Stomach (tissue), 8 donors: ENCODE measurements at regions not wholly inside any gene's neighbourhood (a gene's known extent, or its start where the extent isn't known, plus 50 kb on each side); places are given as distances from the start of the nearest gene placed in this dataset.
A peak's percentile ranks its signal among the peaks of the same experiment; 100 is the strongest.

Source experiments
- DNase-seq, 2 donors: peaks; one replicate each; pipeline versions ENCODE4 v3.0.0 to v3.0.0-alpha.2; 2013 to 2019
- H3K27ac ChIP-seq, 5 donors: fragments of 200-600 bp in 4 of 5; sonication (generic) in 4 of 5; one replicate each; pipeline ENCODE4 v1.5.1; 2013 to 2019; ENCODE audit warnings: mild to moderate bottlenecking in 1 of 5, moderate library complexity in 1 of 5
- H3K27me3 ChIP-seq, 3 donors: fragments of 200-600 bp; sonication (generic); one replicate each; pipeline ENCODE4 v1.5.1; 2017 to 2019; ENCODE audit warnings: mixed run types in 1 of 3
- H3K36me3 ChIP-seq, 4 donors: fragments of 200-600 bp; sonication (generic); 1 replicate in 3 of 4; 2 replicates in 1 of 4; pipeline ENCODE4 v1.5.1; 2016 to 2019
- H3K4me1 ChIP-seq, 4 donors: fragments of 200-600 bp; sonication (generic); one replicate each; pipeline ENCODE4 v1.5.1; 2016 to 2019
- H3K4me3 ChIP-seq, 4 donors: fragments of 200-600 bp; sonication (generic) in 3 of 4; one replicate each; pipeline ENCODE4 v1.5.1; 2016 to 2019; ENCODE audit warnings: mild to moderate bottlenecking in 1 of 4
- H3K9me3 ChIP-seq, 4 donors: fragments of 200-600 bp; sonication (generic); one replicate each; pipeline ENCODE4 v1.5.1; 2016 to 2019
- CTCF ChIP-seq, 7 experiments: fragments of 450-650 bp in 4 of 7; fragments of 200-600 bp in 3 of 7; sonication (generic) in 3 of 7; IDR thresholded peaks; one replicate each; pipeline ENCODE4 v1.5.1; 2016 to 2019; ENCODE audit warnings: antibody characterized with exemption in 7 of 7, control low read depth in 2 of 7, mild to moderate bottlenecking in 1 of 7
- EP300 ChIP-seq: sonication (generic); formaldehyde crosslinking; IDR thresholded peaks from one replicate; pipeline ENCODE4 v1.6.1; 2017; ENCODE audit warnings: antibody characterized with exemption
- POLR2A ChIP-seq, 4 donors: fragments of 450-650 bp; IDR thresholded peaks; one replicate each; pipeline ENCODE4 v1.6.1; 2016; ENCODE audit warnings: antibody characterized with exemption in 4 of 4, control low read depth in 2 of 4, mild to moderate bottlenecking in 1 of 4, moderate library complexity in 1 of 4
- POLR2AphosphoS5 ChIP-seq, 3 donors: sonication (generic); formaldehyde crosslinking; IDR thresholded peaks; one replicate each; pipeline ENCODE4 v1.6.1; 2016; ENCODE audit warnings: antibody characterized with exemption in 3 of 3
- WGBS, 5 donors: extraction: QIAGEN DNeasy Blood & Tissue Kit in 3 of 5; methylation state at CpG; one replicate each; pipeline versions ENCODE4 v1.1.5 to v1.1.7; 2013 to 2018; 5-methylcytosine and 5-hydroxymethylcytosine counted together
- intact Hi-C: fragments of 100-400 bp; cut with DNase I; formaldehyde crosslinking; loops from one replicate; pipeline ENCODE4 v1.15.1; 2023; ENCODE audit warnings: low total_unique reads
- donor health status: healthy with polysubstance abuse.
- donor health status: Bipolar disorder and iron deficiency.
- donor health status: healthy.

DNA sequence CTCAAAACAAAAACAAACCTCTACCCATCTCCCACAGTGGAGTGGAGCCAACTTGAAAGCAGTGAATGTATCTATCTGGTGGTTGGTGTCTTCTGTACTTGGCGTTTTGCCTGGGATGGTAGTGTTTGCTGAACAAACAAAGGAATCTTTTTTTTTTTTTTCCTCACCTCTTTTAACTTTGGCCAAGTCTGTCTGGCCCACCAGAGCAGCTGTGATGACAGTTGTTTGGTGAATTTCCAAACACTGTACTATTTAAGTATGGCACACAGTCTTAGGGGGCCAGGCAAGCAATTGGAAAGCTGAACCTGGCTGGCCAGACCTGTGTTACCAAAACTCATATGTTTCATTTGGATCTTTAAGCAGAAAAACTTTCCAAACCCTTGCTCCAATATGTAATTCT is 101.8 kb upstream of the CDH13 start:
- no peaks in the 10 kb centered on the region for H3K27me3 ChIP-seq
- no peak overlapping the region for H3K27ac ChIP-seq
- peaks cover 0 to 12% (median 6%) of the 10 kb centered on the region in 4 donors for H3K9me3 ChIP-seq
- no peaks in the 10 kb centered on the region for H3K36me3 ChIP-seq
- DNase-seq, result no peak
- H3K4me1 ChIP-seq, result no peaks in the 10 kb centered on the region
- H3K4me3 ChIP-seq, result no peak overlapping the region
- WGBS, 5 donors, result 24 to 67% (median 34%) methylated on average over 1 of the region's 1 CpG
- intact Hi-C loops, result no loop called here
- TF ChIP-seq POLR2AphosphoS5 (IDR thresholded peaks at IDR 0.05), result no peak
- no peak for TF ChIP-seq POLR2A (IDR thresholded peaks at IDR 0.05)
- no peak for TF ChIP-seq CTCF (IDR thresholded peaks at IDR 0.05)
- TF ChIP-seq EP300, result no peak

DNA sequence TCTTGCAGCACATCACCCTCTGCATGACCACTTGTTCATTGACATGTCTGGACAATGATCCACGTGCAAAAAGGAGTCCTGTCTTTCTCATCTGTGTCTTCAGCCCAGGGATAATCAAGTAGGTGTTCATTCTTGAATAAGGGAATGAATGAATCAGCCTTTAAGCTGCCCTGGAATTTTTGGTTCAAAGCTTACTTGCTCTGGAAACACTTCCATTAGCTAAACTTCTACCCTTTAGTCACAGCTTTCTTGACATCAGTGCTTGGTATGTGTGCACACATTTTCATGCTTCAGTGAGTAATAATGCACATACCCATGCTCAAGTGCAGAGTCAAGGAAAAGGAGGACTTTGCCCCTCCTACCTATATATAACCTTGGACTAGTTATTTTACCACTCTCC is 103.0 kb upstream of the CDH13 start:
- Histone ChIP-seq H3K36me3 (no peaks in the 10 kb centered on the region), H3K27ac (no peak overlapping the region), H3K4me3 (no peak overlapping the region), H3K9me3 (peaks cover 0 to 6% (median 6%) of the 10 kb centered on the region in 4 donors), H3K4me1 (no peaks in the 10 kb centered on the region), H3K27me3 (no peaks in the 10 kb centered on the region)
- no peak for DNase-seq
- 22 to 68% (median 45%) methylated on average over 1 of the region's 1 CpG for WGBS, 5 donors
- TF ChIP-seq CTCF (IDR thresholded peaks at IDR 0.05), result no peak
- no peak for TF ChIP-seq EP300
- TF ChIP-seq POLR2AphosphoS5 (IDR thresholded peaks at IDR 0.05), result no peak
- no peak for TF ChIP-seq POLR2A (IDR thresholded peaks at IDR 0.05)
- intact Hi-C loops, result no loop called here

DNA sequence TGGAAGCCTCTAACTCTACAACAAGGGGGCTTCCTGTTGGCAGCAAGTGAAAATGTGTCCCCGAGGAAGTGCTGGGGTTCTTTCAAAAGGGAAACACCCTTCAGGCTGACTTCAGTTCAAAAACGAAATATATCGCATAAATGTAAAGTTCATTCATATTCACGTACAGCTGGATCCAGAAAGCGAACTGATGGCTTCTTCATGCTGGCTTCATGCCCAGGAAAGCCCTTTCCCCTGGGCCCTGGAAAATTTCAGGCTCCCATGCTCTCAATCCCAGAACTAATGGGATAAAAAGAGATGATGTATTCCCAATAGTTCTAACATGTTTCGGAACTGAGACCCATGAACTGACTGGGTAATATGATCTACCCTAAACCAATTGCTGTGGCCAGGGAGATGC is 104.7 kb upstream of the CDH13 start:
- DNase-seq, result peak in 1 of 2 donors; percentile 54
- Histone ChIP-seq H3K4me1 (no peaks in the 10 kb centered on the region), H3K9me3 (peaks cover 0 to 6% (median 6%) of the 10 kb centered on the region in 4 donors), H3K4me3 (no peak overlapping the region), H3K36me3 (no peaks in the 10 kb centered on the region), H3K27ac (no peak overlapping the region), H3K27me3 (no peaks in the 10 kb centered on the region)
- intact Hi-C loops, result no loop called here
- TF ChIP-seq EP300, result no peak
- TF ChIP-seq POLR2AphosphoS5 (IDR thresholded peaks at IDR 0.05), result no peak
- no peak for TF ChIP-seq POLR2A (IDR thresholded peaks at IDR 0.05)
- 52 to 82% (median 77%) methylated on average over 6 of the region's 6 CpGs for WGBS, 5 donors

- no peak for DNase-seq
- no peak overlapping the region for H3K4me3 ChIP-seq
- H3K36me3 ChIP-seq, result no peaks in the 10 kb centered on the region
- H3K27me3 ChIP-seq, result peaks cover 0 to 6% (median 0%) of the 10 kb centered on the region in 3 donors
- no peaks in the 10 kb centered on the region for H3K4me1 ChIP-seq
- peaks cover 0 to 5% (median 0%) of the 10 kb centered on the region in 4 donors for H3K9me3 ChIP-seq
- WGBS, 5 donors, result 39 to 68% (median 57%) methylated on average over 2 of the region's 2 CpGs
- no peak overlapping the region for H3K27ac ChIP-seq
- TF ChIP-seq EP300, result no peak
- TF ChIP-seq POLR2AphosphoS5 (IDR thresholded peaks at IDR 0.05), result no peak
- no peak for TF ChIP-seq POLR2A (IDR thresholded peaks at IDR 0.05)
- no peak for TF ChIP-seq CTCF (IDR thresholded peaks at IDR 0.05)
- intact Hi-C loops, result no loop called here
Measured at GRCh38 chr16:82518811-82519210, 108.0 kb upstream of the CDH13 start.

- Histone ChIP-seq H3K4me3 (no peak overlapping the region), H3K9me3 (no peaks in the 10 kb centered on the region), H3K4me1 (no peaks in the 10 kb centered on the region), H3K27me3 (peaks cover 0 to 6% (median 0%) of the 10 kb centered on the region in 3 donors), H3K27ac (no peak overlapping the region), H3K36me3 (no peaks in the 10 kb centered on the region)
- TF ChIP-seq EP300 (no peak), CTCF (IDR thresholded peaks at IDR 0.05) (no peak), POLR2AphosphoS5 (IDR thresholded peaks at IDR 0.05) (no peak), POLR2A (IDR thresholded peaks at IDR 0.05) (no peak)
- intact Hi-C loops, result no loop called here
- 80 to 91% (median 82%) methylated on average over 4 of the region's 4 CpGs for WGBS, 5 donors
- no peak for DNase-seq
Measured at GRCh38 chr16:82514262-82514661, 112.5 kb upstream of the CDH13 start.
